ENCODE measurements at regions not wholly inside any gene's neighbourhood (a gene's known extent, or its start where the extent isn't known, plus 50 kb on each side); places are given as distances from the start of the nearest gene placed in this dataset.
"Not testable (repeated sequence)": the region's sequence is repeated elsewhere in the genome, so short reads cannot be mapped to it uniquely, and the experiment has no call there.

GRCh38 chr13:103883164-103883563 lies 816.9 kb upstream of the SLC10A2 start:
- Histone ChIP-seq H3K36me3 (no peaks in the 10 kb centered on the region), H3K27me3 (ENCODE audit: insufficient read depth, low read depth, severe bottlenecking) (no peaks in the 10 kb centered on the region), H3K27ac (no peak overlapping the region), H3K9me3 (ENCODE audit: severe bottlenecking) (no peaks in the 10 kb centered on the region), H3K4me3 (ENCODE audit: low read depth, low read length) (no peak overlapping the region)
- DNase-seq, result peak; percentile 90
- TF ChIP-seq CTCF (IDR thresholded peaks at IDR 0.05; ENCODE audit: low read depth, low read length), result peak; percentile 87

GRCh38 chr13:103880146-103880545 lies 813.9 kb upstream of the SLC10A2 start:
- not testable (repeated sequence) for H3K27me3 ChIP-seq (ENCODE audit: insufficient read depth, low read depth, severe bottlenecking); H3K4me3 ChIP-seq (ENCODE audit: low read depth, low read length); H3K27ac ChIP-seq; H3K36me3 ChIP-seq; DNase-seq; H3K9me3 ChIP-seq (ENCODE audit: severe bottlenecking)

GRCh38 chr13:103878891-103879605 lies 812.8 kb upstream of the SLC10A2 start:
- Histone ChIP-seq H3K9me3 (ENCODE audit: severe bottlenecking) (no peaks in the 10 kb centered on the region), H3K27ac (no peak overlapping the region), H3K27me3 (ENCODE audit: insufficient read depth, low read depth, severe bottlenecking) (no peaks in the 10 kb centered on the region), H3K36me3 (no peaks in the 10 kb centered on the region), H3K4me3 (ENCODE audit: low read depth, low read length) (no peak overlapping the region)
- no peak for TF ChIP-seq CTCF (IDR thresholded peaks at IDR 0.05; ENCODE audit: low read depth, low read length)
- DNase-seq, result no peak

- Histone ChIP-seq H3K27me3 (ENCODE audit: insufficient read depth, low read depth, severe bottlenecking) (no peaks in the 10 kb centered on the region), H3K36me3 (no peaks in the 10 kb centered on the region), H3K9me3 (ENCODE audit: severe bottlenecking) (no peaks in the 10 kb centered on the region), H3K4me3 (ENCODE audit: low read depth, low read length) (no peak overlapping the region), H3K27ac (no peak overlapping the region)
- DNase-seq, result no peak
- TF ChIP-seq CTCF (IDR thresholded peaks at IDR 0.05; ENCODE audit: low read depth, low read length), result peak; percentile 1; the same call in 1 of the 2 replicates
Observed at GRCh38 chr13:103876571-103876970, 810.4 kb upstream of the SLC10A2 start.

GRCh38 chr13:103873725-103874124 lies 807.5 kb upstream of the SLC10A2 start:
- no peak for TF ChIP-seq CTCF (IDR thresholded peaks at IDR 0.05; ENCODE audit: low read depth, low read length)
- no peak for DNase-seq

GRCh38 chr13:103866048-103866447 lies 799.8 kb upstream of the SLC10A2 start:
- no peak for DNase-seq
- Histone ChIP-seq H3K9me3 (ENCODE audit: severe bottlenecking) (no peaks in the 10 kb centered on the region), H3K27me3 (ENCODE audit: insufficient read depth, low read depth, severe bottlenecking) (no peaks in the 10 kb centered on the region), H3K36me3 (no peaks in the 10 kb centered on the region), H3K4me3 (ENCODE audit: low read depth, low read length) (no peak overlapping the region), H3K27ac (no peak overlapping the region)
- no peak for TF ChIP-seq CTCF (IDR thresholded peaks at IDR 0.05; ENCODE audit: low read depth, low read length)

More at GRCh38 chr13:103873725-103874124, 807.5 kb upstream of the SLC10A2 start:
- Histone ChIP-seq H3K4me3 (ENCODE audit: low read depth, low read length) (no peak overlapping the region), H3K27ac (no peak overlapping the region), H3K36me3 (no peaks in the 10 kb centered on the region), H3K9me3 (ENCODE audit: severe bottlenecking) (no peaks in the 10 kb centered on the region), H3K27me3 (ENCODE audit: insufficient read depth, low read depth, severe bottlenecking) (no peaks in the 10 kb centered on the region)
